Neural cell (in vitro differentiated cells): ENCODE measurements at regions not wholly inside any gene's neighbourhood (a gene's known extent, or its start where the extent isn't known, plus 50 kb on each side); places are given as distances from the start of the nearest gene placed in this dataset.
"Not testable (repeated sequence)": the region's sequence is repeated elsewhere in the genome, so short reads cannot be mapped to it uniquely, and the experiment has no call there.

Experiments used
- H2AFZ ChIP-seq: fragments of 200-600, 300-800 bp; sonication (generic), shearing (Covaris generic); 2 replicates; pipeline ENCODE4 v1.6.0; 2014; ENCODE audit warnings: low read depth, mild to moderate bottlenecking, antibody characterized with exemption, low read length, moderate library complexity
- H3F3A ChIP-seq: fragments of 200-600 bp; shearing (Covaris generic); 2 replicates; pipeline ENCODE4 v1.6.1; 2016; ENCODE audit warnings: mild to moderate bottlenecking, moderate library complexity, mixed read lengths, antibody characterized with exemption, low read length; ENCODE audit not compliant: insufficient read depth, poor library complexity, severe bottlenecking
- H3K27ac ChIP-seq: fragments of 200-600, 300-800 bp; sonication (generic), shearing (Covaris generic); 2 replicates; pipeline ENCODE4 v1.5.1; 2014; ENCODE audit warnings: mild to moderate bottlenecking, low read length, moderate library complexity
- H3K27me3 ChIP-seq: fragments of 300-800, 200-600 bp; sonication (generic), shearing (Covaris generic); 2 replicates; pipeline ENCODE4 v1.6.0; 2014; ENCODE audit warnings: mild to moderate bottlenecking, low read depth, low read length, moderate library complexity; ENCODE audit not compliant: insufficient read depth
- H3K36me3 ChIP-seq: fragments of 300-800, 200-600 bp; sonication (generic), shearing (Covaris generic); 2 replicates; pipeline ENCODE4 v1.5.1; 2014; ENCODE audit warnings: mild to moderate bottlenecking, antibody characterized with exemption, low read length, moderate library complexity; ENCODE audit not compliant: insufficient read depth
- H3K4me2 ChIP-seq: fragments of 300-800, 200-600 bp; sonication (generic), shearing (Covaris generic); 2 replicates; pipeline ENCODE4 v1.6.0; 2014; ENCODE audit warnings: mild to moderate bottlenecking, low read length
- H3K4me3 ChIP-seq: fragments of 300-800, 200-600 bp; sonication (generic), shearing (Covaris generic); 2 replicates; pipeline ENCODE4 v1.5.1; 2014; ENCODE audit warnings: mild to moderate bottlenecking, low read length, moderate library complexity
- H3K79me2 ChIP-seq: fragments of 200-600 bp; shearing (Covaris generic); replicated peaks from 2 replicates; pipeline ENCODE4 v1.6.0; 2014; ENCODE audit warnings: mild to moderate bottlenecking, low read length, moderate library complexity; ENCODE audit not compliant: insufficient read depth
- H3K9ac ChIP-seq: fragments of 300-800, 200-600 bp; sonication (generic), shearing (Covaris generic); 2 replicates; pipeline ENCODE4 v1.6.1; 2016; ENCODE audit warnings: mild to moderate bottlenecking, low read length, mixed read lengths
- H3K9me2 ChIP-seq: fragments of 200-600 bp; shearing (Covaris generic); 2 replicates; pipeline ENCODE4 v1.6.1; 2016; ENCODE audit warnings: mild to moderate bottlenecking, low read length, mixed read lengths; ENCODE audit not compliant: insufficient read depth
- H3K9me3 ChIP-seq: fragments of 200-600, 300-800 bp; sonication (generic), shearing (Covaris generic); 2 replicates; pipeline ENCODE4 v1.6.1; 2016; ENCODE audit warnings: mild to moderate bottlenecking, mixed run types, low read length, moderate library complexity, mixed read lengths
- H4K20me1 ChIP-seq: fragments of 200-600 bp; shearing (Covaris generic); 2 replicates; pipeline ENCODE4 v1.6.1; 2016; ENCODE audit warnings: mild to moderate bottlenecking, mixed run types; ENCODE audit not compliant: insufficient read depth

DNA sequence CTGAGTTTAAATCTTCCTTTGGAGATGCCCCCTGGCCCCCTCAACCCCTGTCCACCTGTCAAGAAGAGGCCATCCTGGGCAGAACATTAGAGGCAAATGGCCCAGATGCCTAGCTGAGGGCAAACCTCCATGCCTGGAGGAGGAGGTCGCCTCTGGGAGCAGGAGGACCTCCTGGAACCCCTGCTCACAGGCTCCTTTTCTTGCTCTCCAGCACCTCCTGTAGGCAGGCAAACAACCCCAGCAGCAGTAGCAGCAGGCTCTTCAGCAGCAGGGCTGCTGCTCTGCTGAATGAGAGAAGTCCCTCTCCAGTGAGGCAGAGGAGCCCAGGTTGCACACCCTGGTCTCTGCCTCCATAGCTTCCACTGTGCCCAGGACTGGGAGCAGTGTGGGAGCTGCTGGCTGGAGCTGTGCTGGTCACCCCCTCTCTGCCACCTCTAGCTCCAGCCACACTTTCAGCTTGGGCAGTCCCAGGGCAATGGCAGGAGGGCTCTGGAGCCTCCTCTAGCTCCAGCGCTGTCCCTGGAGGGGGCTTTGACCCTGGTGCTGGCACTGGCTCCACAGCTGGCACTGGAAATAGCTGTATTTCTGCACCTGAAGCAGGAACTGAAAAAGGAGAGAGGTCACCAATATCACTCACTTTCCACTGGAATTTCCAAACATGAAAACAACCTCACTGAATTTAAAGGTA lies 1494.5 kb upstream of the TPTE start:
- not testable (repeated sequence) for H3K9me3 ChIP-seq

DNA sequence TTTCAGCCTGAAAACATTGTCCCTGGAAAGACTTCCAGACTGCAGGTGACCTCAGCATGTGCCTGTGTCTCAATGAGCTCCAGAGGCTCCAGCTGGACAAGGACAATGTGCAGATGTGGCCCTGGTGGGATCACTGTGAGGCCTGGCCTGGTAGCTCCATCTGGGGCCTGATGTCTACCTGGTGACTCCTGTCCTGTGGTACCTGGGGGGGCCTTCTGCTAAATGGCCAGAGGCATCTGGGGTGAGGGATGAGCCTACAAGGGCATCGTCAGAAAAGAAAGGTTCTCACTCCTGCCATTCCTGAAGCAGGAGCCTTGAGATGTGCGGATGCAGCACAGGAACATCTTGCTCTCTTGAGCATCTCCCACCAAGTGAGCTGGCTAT lies 1494.0 kb upstream of the TPTE start:
- not testable (repeated sequence) for H4K20me1 ChIP-seq, H3K9me2 ChIP-seq, H3K27me3 ChIP-seq, H3K4me2 ChIP-seq, H3K9ac ChIP-seq, H3K79me2 ChIP-seq, H3K36me3 ChIP-seq, H3K9me3 ChIP-seq, H3K27ac ChIP-seq, H2AFZ ChIP-seq, H3K4me3 ChIP-seq, H3F3A ChIP-seq

More for the DNA sequence above, 1494.5 kb upstream of the TPTE start:
- H3K4me3 ChIP-seq, H2AFZ ChIP-seq, H3K4me2 ChIP-seq, H3K9ac ChIP-seq, H3K27ac ChIP-seq, H3K27me3 ChIP-seq, H3K79me2 ChIP-seq, H4K20me1 ChIP-seq, H3F3A ChIP-seq, H3K36me3 ChIP-seq, H3K9me2 ChIP-seq: not testable (repeated sequence)

DNA sequence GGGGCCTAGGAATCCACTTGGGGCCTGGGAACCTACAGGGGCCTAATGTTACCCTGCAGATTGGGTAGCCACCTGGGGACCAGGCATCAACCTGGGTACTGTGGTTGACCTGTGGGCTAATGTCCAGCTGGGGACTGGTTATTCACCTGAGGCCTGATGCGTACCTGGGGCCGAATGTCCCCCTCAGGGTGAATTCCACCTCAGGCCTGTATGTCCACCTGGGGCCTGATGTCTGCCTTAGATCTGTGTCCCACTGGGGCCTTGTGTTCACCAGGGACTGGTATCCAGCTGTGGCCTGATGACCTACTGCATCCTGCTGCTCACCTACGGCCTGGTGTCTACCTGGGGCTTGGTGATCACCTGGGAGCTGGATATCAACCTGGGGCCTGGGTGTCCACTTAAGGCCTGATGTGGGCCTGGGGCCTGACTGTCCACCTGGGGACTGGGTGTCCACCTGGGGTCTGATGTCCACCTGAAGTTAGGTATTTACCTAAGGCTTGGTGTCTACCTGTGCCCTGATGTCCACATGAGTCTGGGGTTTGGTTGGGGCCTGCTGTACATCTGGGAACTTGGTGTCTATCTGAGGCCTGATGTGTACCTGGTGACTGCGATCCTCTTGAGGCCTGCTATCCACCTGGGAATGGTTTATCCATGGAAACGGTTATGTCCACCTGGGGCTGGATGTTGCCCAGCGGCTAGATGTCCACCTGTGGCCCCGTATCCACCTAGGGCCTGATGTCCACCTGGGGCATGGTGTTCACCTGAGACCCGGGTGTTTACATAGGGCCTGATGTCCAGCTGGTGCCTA lies 1492.6 kb upstream of the TPTE start:
- not testable (repeated sequence) for H3K27me3 ChIP-seq, H3K79me2 ChIP-seq, H3K4me3 ChIP-seq, H3K9ac ChIP-seq, H4K20me1 ChIP-seq, H3K4me2 ChIP-seq, H3K27ac ChIP-seq, H3K9me3 ChIP-seq, H2AFZ ChIP-seq, H3F3A ChIP-seq, H3K9me2 ChIP-seq, H3K36me3 ChIP-seq

DNA sequence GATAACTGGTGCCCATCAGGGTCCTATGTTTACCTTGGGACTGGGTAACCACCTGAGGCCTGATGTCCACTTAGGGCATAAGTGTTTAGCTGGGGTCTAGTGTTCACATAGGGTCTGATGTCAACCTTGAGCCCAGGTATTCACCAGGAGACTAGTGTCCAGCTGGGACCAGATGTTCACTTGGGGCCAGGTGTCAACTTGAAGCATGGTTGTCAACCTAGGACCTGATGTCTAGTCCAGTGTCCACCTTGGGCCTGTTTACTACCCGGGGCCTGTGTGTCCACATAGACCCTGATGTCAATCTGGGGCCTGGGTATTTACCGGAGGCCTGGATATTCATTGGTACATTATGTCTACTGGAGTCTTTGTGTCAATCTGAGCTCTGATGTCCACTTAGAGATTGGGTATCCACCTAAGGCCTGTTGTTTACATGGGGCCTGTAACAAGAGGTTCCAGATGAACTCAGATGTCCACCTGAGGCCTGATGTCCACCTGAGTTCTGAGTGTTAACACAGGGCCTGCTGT lies 1491.2 kb upstream of the TPTE start:
- H4K20me1 ChIP-seq, H3K4me3 ChIP-seq, H3K36me3 ChIP-seq, H3K9me3 ChIP-seq, H3K9ac ChIP-seq, H3K27ac ChIP-seq, H3K79me2 ChIP-seq, H3K9me2 ChIP-seq, H2AFZ ChIP-seq, H3K27me3 ChIP-seq, H3F3A ChIP-seq, H3K4me2 ChIP-seq: not testable (repeated sequence)

DNA sequence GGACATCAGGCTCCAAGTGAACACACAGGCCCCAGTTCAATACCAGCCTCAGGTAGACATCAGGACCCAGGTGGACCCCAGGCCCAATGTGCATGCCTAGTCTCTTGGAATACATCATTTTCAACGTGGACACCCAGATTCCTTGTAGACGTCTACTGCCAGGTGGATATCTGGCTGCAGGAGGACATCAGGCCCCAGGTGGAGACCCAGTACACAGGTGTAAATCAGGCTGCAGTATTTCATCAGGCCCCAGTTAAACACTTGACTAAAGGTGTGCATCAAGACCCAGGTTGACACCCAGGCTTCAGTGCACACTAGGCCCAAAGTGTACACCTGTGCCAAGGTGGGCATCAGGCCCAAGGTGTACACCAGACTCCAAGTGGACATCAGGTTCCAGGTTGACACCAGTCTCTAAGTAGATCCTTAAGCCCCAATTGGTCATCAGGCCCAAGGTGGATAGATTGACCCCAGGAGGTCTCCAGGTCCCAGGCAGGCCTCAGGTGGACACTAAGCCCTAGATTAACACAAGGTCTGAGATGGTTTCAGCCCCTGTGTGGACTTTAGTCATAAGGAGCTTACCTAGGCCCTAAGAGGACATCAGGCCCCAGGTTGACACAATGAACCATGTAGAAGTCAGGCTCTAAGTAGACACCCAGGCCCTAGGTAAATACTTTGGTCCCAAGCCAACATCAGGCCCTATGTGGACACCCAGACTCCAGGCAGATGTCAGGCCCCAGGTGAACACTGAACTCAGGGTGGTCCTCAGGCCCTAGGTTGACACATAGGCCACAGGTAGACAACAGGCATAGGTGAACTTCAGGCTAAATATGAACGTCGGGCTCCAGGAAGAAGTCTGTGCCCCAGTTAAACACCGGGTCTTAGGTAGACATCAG lies 1489.7 kb upstream of the TPTE start:
- H3K27me3 ChIP-seq, H3K36me3 ChIP-seq, H3K79me2 ChIP-seq, H2AFZ ChIP-seq, H3K4me2 ChIP-seq, H3K9ac ChIP-seq, H3K27ac ChIP-seq, H3K9me3 ChIP-seq, H3K9me2 ChIP-seq, H3K4me3 ChIP-seq, H4K20me1 ChIP-seq, H3F3A ChIP-seq: not testable (repeated sequence)

DNA sequence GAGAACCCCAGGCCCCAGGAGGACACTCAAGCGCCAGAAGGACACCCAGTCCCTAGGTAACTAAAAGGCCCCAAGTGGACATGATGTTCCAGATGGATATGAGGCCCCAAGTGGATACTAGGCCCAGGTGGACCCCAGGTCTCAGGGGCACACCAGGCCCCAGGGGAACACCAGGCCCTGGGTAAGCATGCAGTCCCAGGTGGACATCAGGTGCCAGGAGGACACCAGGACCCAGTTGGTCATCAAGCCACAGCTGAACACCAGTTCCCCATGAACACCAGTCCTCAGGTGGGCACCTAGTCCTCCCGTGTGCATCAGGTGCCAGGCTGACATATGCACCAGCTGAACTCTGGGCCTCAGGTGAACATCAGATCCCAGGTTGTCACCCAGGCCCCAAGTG lies 1488.8 kb upstream of the TPTE start:
- not testable (repeated sequence) for H4K20me1 ChIP-seq, H3K27ac ChIP-seq, H3F3A ChIP-seq, H3K36me3 ChIP-seq, H3K4me2 ChIP-seq, H3K9ac ChIP-seq, H3K79me2 ChIP-seq, H2AFZ ChIP-seq, H3K27me3 ChIP-seq, H3K9me2 ChIP-seq, H3K4me3 ChIP-seq, H3K9me3 ChIP-seq

DNA sequence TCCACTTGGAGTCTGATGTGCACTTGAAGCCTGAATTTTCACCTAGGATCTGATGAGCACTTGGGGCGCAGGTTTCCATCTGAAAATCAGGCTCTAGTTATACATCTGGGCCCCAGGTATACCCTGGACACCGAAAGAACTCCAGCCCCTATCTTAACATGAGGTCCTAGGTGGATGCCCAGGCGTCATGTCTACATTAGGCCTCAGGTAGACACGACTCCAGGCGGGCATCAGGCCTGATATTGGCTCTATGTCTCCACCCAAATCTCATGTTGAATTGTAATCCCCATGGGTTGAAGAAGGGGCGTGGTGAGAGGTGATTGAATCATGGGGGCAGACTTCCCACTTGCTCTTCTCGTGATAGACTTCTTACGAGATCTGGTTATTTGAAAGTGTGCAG lies 1488.1 kb upstream of the TPTE start:
- H3K9me3 ChIP-seq, H3K79me2 ChIP-seq, H3K4me3 ChIP-seq, H2AFZ ChIP-seq, H4K20me1 ChIP-seq, H3K27ac ChIP-seq, H3F3A ChIP-seq, H3K9me2 ChIP-seq, H3K9ac ChIP-seq, H3K27me3 ChIP-seq, H3K4me2 ChIP-seq, H3K36me3 ChIP-seq: not testable (repeated sequence)
